GM18861 (cell line): ENCODE measurements at regions not wholly inside any gene's neighbourhood (a gene's known extent, or its start where the extent isn't known, plus 50 kb on each side); places are given as distances from the start of the nearest gene placed in this dataset.
"Not testable (repeated sequence)": the region's sequence is repeated elsewhere in the genome, so short reads cannot be mapped to it uniquely, and the experiment has no call there.

Experiments used
- ATAC-seq: cut with Tn5 transposase; IDR thresholded peaks from one replicate; pipeline ENCODE4 v1.9.1; 2021; ENCODE audit not compliant: unreplicated experiment

- ATAC-seq: no peak
Measured at GRCh38 chr3:176873261-176873660, 324.0 kb downstream of the TBL1XR1 start.

GRCh38 chr3:176872771-176873209 is 324.5 kb downstream of the TBL1XR1 start:
- peak; percentile 99 for ATAC-seq

GRCh38 chr3:176870451-176870850 is 326.8 kb downstream of the TBL1XR1 start:
- ATAC-seq: no peak

GRCh38 chr3:176867681-176868663 is 329.3 kb downstream of the TBL1XR1 start:
- no peak for ATAC-seq

- no peak for ATAC-seq
Measured at GRCh38 chr3:176861137-176861536, 336.1 kb downstream of the TBL1XR1 start.

GRCh38 chr3:176856721-176857120 is 340.6 kb downstream of the TBL1XR1 start:
- no peak for ATAC-seq

- ATAC-seq: no peak
Measured at GRCh38 chr3:176855901-176856486, 341.3 kb downstream of the TBL1XR1 start.

GRCh38 chr3:176855213-176855612 is 342.1 kb downstream of the TBL1XR1 start:
- ATAC-seq: no peak

- ATAC-seq: no peak
Measured at GRCh38 chr3:176850498-176850897, 346.8 kb downstream of the TBL1XR1 start.

- no peak for ATAC-seq
Measured at GRCh38 chr3:176848431-176849214, 348.7 kb downstream of the TBL1XR1 start.

GRCh38 chr3:176842914-176843313 is 354.4 kb downstream of the TBL1XR1 start:
- no peak for ATAC-seq

GRCh38 chr3:176840641-176841286 is 356.5 kb downstream of the TBL1XR1 start:
- no peak for ATAC-seq

GRCh38 chr3:176839901-176840300 is 357.4 kb downstream of the TBL1XR1 start:
- no peak for ATAC-seq

GRCh38 chr3:176839466-176839865 is 357.8 kb downstream of the TBL1XR1 start:
- no peak for ATAC-seq

- not testable (repeated sequence) for ATAC-seq
Measured at GRCh38 chr3:176827244-176827643, 370.0 kb downstream of the TBL1XR1 start.

- ATAC-seq: no peak
Measured at GRCh38 chr3:176824811-176825210, 372.5 kb downstream of the TBL1XR1 start.

- ATAC-seq: no peak
Measured at GRCh38 chr3:176820764-176821163, 376.5 kb downstream of the TBL1XR1 start.

GRCh38 chr3:176816937-176817336 is 380.3 kb downstream of the TBL1XR1 start:
- no peak for ATAC-seq

GRCh38 chr3:176814285-176814684 is 383.0 kb downstream of the TBL1XR1 start:
- peak; percentile 99 for ATAC-seq

GRCh38 chr3:176807938-176808337 is 389.3 kb downstream of the TBL1XR1 start:
- ATAC-seq: no peak

- ATAC-seq: no peak
Measured at GRCh38 chr3:176799675-176800074, 397.6 kb downstream of the TBL1XR1 start.
